ENCODE measurements at regions not wholly inside any gene's neighbourhood (a gene's known extent, or its start where the extent isn't known, plus 50 kb on each side); places are given as distances from the start of the nearest gene placed in this dataset.
"Not testable (repeated sequence)": the region's sequence is repeated elsewhere in the genome, so short reads cannot be mapped to it uniquely, and the experiment has no call there.

DNA sequence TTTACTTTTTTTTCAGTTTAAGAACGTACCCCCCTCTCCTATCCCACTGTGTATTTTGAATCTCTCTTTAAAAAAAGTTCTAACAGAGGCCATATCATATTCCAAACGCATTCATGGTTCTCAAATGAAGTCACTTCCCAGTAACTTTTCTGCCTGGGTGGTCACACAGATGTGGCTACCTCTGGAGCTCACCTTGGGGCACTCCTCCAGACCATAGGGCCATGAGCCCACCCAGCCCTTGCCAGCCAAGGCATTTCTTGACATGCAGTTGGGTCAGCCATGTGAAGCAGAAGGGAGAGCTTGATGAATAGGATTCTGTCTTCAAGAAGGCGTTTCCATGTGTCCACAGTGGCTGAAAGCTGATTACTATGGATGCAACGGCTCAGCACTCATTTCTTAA is 239.3 kb downstream of the RAB11FIP2 start:
- DNase-seq (ENCODE audit: low read depth): no peak
- no peak overlapping the region for H3K4me3 ChIP-seq (ENCODE audit: low read length)
- TF ChIP-seq, protein P1, sequence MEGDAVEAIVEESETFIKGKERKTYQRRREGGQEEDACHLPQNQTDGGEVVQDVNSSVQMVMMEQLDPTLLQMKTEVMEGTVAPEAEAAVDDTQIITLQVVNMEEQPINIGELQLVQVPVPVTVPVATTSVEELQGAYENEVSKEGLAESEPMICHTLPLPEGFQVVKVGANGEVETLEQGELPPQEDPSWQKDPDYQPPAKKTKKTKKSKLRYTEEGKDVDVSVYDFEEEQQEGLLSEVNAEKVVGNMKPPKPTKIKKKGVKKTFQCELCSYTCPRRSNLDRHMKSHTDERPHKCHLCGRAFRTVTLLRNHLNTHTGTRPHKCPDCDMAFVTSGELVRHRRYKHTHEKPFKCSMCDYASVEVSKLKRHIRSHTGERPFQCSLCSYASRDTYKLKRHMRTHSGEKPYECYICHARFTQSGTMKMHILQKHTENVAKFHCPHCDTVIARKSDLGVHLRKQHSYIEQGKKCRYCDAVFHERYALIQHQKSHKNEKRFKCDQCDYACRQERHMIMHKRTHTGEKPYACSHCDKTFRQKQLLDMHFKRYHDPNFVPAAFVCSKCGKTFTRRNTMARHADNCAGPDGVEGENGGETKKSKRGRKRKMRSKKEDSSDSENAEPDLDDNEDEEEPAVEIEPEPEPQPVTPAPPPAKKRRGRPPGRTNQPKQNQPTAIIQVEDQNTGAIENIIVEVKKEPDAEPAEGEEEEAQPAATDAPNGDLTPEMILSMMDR (conservative IDR thresholded peaks at IDR 0.05; ENCODE audit: low read depth, low read length): no peak

DNA sequence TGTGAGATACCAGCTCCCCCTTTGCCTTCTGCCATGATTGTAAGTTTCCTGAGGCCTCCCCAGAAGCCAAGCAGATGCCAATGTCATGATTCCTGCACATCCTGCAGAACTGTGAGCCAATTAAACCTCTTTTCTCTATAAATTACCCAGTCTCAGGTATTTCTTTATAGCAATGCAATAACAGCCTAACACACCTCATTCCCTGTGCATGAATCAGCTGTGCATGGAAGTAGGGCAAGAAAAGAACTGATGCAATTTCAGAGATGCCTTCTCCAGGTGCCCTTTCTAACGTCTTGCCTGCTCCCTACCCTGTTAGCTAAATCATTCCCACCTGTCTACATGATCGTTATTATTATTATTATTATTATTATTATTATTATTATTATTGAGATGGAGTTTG is 230.9 kb downstream of the RAB11FIP2 start:
- DNase-seq (ENCODE audit: low read depth); H3K4me3 ChIP-seq (ENCODE audit: low read length): not testable (repeated sequence)

GRCh38 chr10:117817116-117817515 is 229.6 kb downstream of the RAB11FIP2 start:
- TF ChIP-seq, protein P1 (conservative IDR thresholded peaks at IDR 0.05; ENCODE audit: low read depth, low read length): no peak
- no peak overlapping the region for H3K4me3 ChIP-seq (ENCODE audit: low read length)

DNA sequence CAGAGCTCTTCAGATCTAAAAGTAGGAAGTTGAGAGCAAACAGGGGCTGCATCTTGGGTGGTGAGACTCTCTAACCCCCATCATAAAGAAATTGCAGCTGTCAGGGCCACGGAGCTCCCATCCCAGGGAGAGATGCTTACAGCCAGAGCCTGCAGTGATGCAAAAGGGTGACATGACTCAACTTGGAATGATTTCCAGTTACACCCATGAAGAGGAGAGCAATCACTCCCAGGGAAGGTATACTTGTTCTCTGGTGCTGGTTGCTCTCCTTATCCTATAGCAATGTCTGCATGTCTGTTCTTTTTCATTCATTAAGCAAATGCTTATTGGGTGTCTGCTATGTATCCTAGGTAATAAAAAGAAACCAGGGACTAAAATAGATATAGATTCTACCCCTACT is 228.0 kb downstream of the RAB11FIP2 start:
- no peak for DNase-seq (ENCODE audit: low read depth)
- no peak overlapping the region for H3K4me3 ChIP-seq (ENCODE audit: low read length)
- TF ChIP-seq, protein P1 (conservative IDR thresholded peaks at IDR 0.05; ENCODE audit: low read depth, low read length): no peak

More at GRCh38 chr10:117817116-117817515, 229.6 kb downstream of the RAB11FIP2 start:
- no peak for DNase-seq (ENCODE audit: low read depth)

- TF ChIP-seq, protein P1 (conservative IDR thresholded peaks at IDR 0.05; ENCODE audit: low read depth, low read length): no peak
- no peak for DNase-seq (ENCODE audit: low read depth)
- no peak overlapping the region for H3K4me3 ChIP-seq (ENCODE audit: low read length)
Measured at GRCh38 chr10:117819304-117819703, 227.4 kb downstream of the RAB11FIP2 start.

GRCh38 chr10:117823980-117824379 is 222.8 kb downstream of the RAB11FIP2 start:
- DNase-seq (ENCODE audit: low read depth): no peak
- TF ChIP-seq, protein P1 (conservative IDR thresholded peaks at IDR 0.05; ENCODE audit: low read depth, low read length): no peak
- no peak overlapping the region for H3K4me3 ChIP-seq (ENCODE audit: low read length)

GRCh38 chr10:117830205-117830604 is 216.5 kb downstream of the RAB11FIP2 start:
- DNase-seq (ENCODE audit: low read depth): no peak
- no peak overlapping the region for H3K4me3 ChIP-seq (ENCODE audit: low read length)
- TF ChIP-seq, protein P1 (conservative IDR thresholded peaks at IDR 0.05; ENCODE audit: low read depth, low read length): no peak

- TF ChIP-seq, protein P1 (conservative IDR thresholded peaks at IDR 0.05; ENCODE audit: low read depth, low read length): no peak
- no peak overlapping the region for H3K4me3 ChIP-seq (ENCODE audit: low read length)
- no peak for DNase-seq (ENCODE audit: low read depth)
Measured at GRCh38 chr10:117830787-117831212, 215.9 kb downstream of the RAB11FIP2 start.

DNA sequence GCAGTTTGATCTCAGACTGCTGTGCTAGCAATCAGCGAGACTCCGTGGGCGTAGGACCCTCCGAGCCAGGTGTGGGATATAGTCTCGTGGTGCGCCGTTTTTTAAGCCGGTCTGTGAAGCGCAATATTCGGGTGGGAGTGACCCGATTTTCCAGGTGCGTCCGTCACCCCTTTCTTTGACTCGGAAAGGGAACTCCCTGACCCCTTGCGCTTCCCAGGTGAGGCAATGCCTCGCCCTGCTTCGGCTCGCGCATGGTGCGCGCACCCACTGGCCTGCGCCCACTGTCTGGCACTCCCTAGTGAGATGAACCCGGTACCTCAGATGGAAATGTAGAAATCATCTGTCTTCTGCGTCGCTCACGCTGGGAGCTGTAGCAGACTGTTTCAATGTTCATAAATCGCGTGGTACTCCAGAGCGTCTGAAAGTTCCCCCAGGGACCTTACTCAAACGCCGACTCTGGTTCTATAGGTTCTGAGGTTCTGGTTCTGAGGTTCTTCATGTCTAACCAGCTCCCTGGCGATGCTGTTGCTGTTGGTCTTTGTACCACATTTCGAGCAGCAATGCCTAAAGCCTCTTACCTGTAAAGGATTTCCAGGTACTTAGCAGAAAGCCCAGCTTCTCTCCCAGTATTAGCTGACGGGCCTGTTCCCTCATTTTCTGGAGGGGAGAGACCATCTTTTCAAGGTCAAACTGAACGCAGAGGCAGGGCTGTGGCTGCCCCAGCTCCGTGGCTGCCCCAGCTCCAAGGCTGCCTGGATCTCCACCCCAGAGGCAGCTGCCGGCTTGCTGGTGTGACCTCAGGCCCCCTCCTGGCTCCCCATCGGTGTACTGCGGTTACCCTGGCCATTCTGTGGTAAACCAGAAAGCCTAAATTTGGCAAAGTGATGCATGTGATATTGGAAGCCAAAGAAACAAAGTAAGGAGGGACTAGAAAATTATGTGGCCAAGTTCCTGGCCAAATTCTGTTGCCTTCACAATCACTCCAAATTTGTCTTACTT is 207.9 kb downstream of the RAB11FIP2 start:
- DNase-seq (ENCODE audit: low read depth); H3K4me3 ChIP-seq (ENCODE audit: low read length): not testable (repeated sequence)

- not testable (repeated sequence) for H3K4me3 ChIP-seq (ENCODE audit: low read length); DNase-seq (ENCODE audit: low read depth)
Measured at GRCh38 chr10:117856426-117856825, 190.3 kb downstream of the RAB11FIP2 start.

All from retinal pigment epithelial cell (primary cell).